ENCODE measurements at regions not wholly inside any gene's neighbourhood (a gene's known extent, or its start where the extent isn't known, plus 50 kb on each side); places are given as distances from the start of the nearest gene placed in this dataset.

DNA sequence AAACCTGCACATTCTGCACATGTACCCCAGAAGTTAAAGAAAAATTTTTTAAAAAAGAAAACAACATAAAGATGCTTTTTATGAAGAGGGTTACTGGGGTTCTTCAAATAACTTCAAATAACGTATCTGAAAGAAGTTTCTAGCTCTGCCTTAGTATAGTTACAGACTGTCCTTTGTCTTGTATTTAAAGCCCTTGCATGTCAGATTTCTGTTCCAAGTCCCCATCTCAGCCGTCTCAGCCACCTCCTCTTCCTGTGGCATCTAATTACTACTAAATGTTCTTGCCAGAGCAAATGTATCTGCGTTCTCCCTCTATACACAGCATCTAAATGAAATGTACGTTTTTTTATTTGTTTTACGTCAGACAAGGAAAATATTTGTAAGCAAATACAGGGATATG lies 89.4 kb upstream of the AKR1E2 start:
- no peak overlapping the region for H3K27ac ChIP-seq
- H3K4me3 ChIP-seq, result no peak overlapping the region
- in situ Hi-C loops (cut with MboI; ENCODE audit: low sequenced_read_pairs in 4 of 4), result no loop called here
- H3K36me3 ChIP-seq, result no peaks in the 10 kb centered on the region
- intact Hi-C loops (cut with DNase I; ENCODE audit: low total_unique reads), result no loop called here
- ATAC-seq, result no peak
- no peak for DNase-seq
- no peak for TF ChIP-seq POLR2A (IDR thresholded peaks at IDR 0.05)
- TF ChIP-seq, protein P1, sequence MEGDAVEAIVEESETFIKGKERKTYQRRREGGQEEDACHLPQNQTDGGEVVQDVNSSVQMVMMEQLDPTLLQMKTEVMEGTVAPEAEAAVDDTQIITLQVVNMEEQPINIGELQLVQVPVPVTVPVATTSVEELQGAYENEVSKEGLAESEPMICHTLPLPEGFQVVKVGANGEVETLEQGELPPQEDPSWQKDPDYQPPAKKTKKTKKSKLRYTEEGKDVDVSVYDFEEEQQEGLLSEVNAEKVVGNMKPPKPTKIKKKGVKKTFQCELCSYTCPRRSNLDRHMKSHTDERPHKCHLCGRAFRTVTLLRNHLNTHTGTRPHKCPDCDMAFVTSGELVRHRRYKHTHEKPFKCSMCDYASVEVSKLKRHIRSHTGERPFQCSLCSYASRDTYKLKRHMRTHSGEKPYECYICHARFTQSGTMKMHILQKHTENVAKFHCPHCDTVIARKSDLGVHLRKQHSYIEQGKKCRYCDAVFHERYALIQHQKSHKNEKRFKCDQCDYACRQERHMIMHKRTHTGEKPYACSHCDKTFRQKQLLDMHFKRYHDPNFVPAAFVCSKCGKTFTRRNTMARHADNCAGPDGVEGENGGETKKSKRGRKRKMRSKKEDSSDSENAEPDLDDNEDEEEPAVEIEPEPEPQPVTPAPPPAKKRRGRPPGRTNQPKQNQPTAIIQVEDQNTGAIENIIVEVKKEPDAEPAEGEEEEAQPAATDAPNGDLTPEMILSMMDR (IDR thresholded peaks at IDR 0.05 in 4 of 5, conservative IDR thresholded peaks at IDR 0.05 in 1 of 5), result no peak
- H3K9me3 ChIP-seq, result no peaks in the 10 kb centered on the region
- H3K27me3 ChIP-seq, result no peaks in the 10 kb centered on the region
- H3K4me1 ChIP-seq, result peaks cover 4 to 7% of the 10 kb centered on the region in 2 donors

DNA sequence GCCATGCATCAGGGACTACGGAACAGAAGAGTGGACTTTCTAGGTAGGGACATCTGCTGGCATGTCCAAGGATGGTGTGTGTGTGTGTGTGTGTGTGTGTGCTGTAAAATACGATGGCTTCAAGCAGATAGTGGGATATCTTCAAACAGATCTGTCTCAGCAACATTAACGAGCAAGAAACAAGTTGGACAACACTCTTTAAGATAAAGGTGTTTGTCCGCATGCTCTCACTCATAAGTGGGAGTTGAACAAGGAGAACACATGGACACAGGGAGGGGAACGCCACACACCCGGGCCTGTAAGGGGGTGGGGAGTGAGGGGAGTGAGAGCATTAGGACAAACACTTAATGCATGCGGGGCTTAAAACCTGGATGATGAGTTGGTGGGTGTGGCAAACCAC lies 89.8 kb upstream of the AKR1E2 start:
- H3K36me3 ChIP-seq, result no peaks in the 10 kb centered on the region
- no peak overlapping the region for H3K4me3 ChIP-seq
- no peak for TF ChIP-seq POLR2A (IDR thresholded peaks at IDR 0.05)
- TF ChIP-seq, protein P1 (IDR thresholded peaks at IDR 0.05 in 4 of 5, conservative IDR thresholded peaks at IDR 0.05 in 1 of 5), result no peak
- peaks cover 4 to 7% of the 10 kb centered on the region in 2 donors for H3K4me1 ChIP-seq
- intact Hi-C loops (cut with DNase I; ENCODE audit: low total_unique reads), result no loop called here
- no peaks in the 10 kb centered on the region for H3K27me3 ChIP-seq
- no peak overlapping the region for H3K27ac ChIP-seq
- DNase-seq (no peak), ATAC-seq (no peak)
- in situ Hi-C loops (cut with MboI; ENCODE audit: low sequenced_read_pairs in 4 of 4), result no loop called here
- H3K9me3 ChIP-seq, result no peaks in the 10 kb centered on the region

DNA sequence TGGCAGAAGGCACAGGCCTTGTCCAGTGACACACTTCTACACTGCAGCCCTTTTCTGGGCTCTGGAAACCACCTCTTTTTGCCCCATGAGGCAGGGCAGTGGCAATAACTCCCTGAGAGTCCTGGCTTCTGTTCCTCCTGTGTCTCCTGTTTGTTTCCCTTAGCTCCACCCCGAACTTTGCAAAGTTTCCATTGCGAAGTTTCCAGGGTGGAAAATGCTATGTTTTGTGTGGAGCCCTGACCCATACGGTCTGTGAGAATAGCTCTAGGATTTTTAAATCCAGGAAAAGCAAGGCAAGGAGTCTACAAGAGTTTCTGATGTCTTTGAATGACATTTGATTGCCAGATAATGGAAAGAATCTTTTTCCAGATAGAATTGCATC lies 92.2 kb upstream of the AKR1E2 start:
- DNase-seq (no peak), ATAC-seq (no peak)
- intact Hi-C loops (cut with DNase I; ENCODE audit: low total_unique reads) (no loop called here), in situ Hi-C loops (cut with MboI; ENCODE audit: low sequenced_read_pairs in 4 of 4) (no loop called here)
- Histone ChIP-seq H3K4me3 (no peak overlapping the region), H3K36me3 (no peaks in the 10 kb centered on the region), H3K4me1 (no peaks in the 10 kb centered on the region), H3K27ac (no peak overlapping the region), H3K9me3 (no peaks in the 10 kb centered on the region), H3K27me3 (no peaks in the 10 kb centered on the region)
- no peak for TF ChIP-seq POLR2A (IDR thresholded peaks at IDR 0.05)
- TF ChIP-seq, protein P1 (IDR thresholded peaks at IDR 0.05 in 4 of 5, conservative IDR thresholded peaks at IDR 0.05 in 1 of 5), result no peak

DNA sequence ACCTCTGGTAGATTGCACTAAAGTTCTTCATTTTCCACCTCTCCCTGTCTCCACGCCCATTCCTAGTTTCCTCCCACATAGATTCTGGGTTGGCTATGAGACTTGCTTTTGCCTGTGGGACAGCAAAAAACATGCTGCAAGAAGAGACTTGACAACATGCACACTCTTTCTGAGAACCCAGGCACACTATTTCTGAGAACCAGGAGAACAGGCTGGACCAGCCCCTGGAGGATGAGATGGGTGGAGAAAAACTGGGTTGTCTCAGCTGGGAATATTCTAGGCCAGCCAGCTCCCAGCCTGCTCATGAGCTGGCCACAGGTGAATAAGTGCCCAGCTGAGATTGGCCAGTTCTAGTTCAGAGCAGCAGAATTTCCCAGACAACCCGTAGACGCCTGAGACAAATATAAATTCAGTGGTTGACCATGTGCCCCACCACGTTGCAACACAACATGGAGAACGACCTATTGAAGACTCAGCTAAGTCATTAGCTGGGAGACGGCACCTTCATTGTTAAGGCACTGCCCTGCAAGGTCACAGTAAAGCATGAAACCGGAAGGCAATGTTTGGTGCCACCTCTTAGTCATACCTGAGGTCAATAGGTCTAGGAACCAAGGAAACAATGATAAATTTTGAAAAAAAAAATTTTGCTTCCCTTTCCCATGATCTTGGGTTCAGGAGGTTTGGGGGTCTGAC lies 92.7 kb upstream of the AKR1E2 start:
- in situ Hi-C loops (cut with MboI; ENCODE audit: low sequenced_read_pairs in 4 of 4) (no loop called here), intact Hi-C loops (cut with DNase I; ENCODE audit: low total_unique reads) (no loop called here)
- Histone ChIP-seq H3K4me3 (no peak overlapping the region), H3K36me3 (no peaks in the 10 kb centered on the region), H3K27me3 (no peaks in the 10 kb centered on the region), H3K27ac (no peak overlapping the region), H3K4me1 (no peaks in the 10 kb centered on the region), H3K9me3 (no peaks in the 10 kb centered on the region)
- no peak for TF ChIP-seq POLR2A (IDR thresholded peaks at IDR 0.05)
- TF ChIP-seq, protein P1 (IDR thresholded peaks at IDR 0.05 in 4 of 5, conservative IDR thresholded peaks at IDR 0.05 in 1 of 5), result no peak
- DNase-seq (no peak), ATAC-seq (no peak)

DNA sequence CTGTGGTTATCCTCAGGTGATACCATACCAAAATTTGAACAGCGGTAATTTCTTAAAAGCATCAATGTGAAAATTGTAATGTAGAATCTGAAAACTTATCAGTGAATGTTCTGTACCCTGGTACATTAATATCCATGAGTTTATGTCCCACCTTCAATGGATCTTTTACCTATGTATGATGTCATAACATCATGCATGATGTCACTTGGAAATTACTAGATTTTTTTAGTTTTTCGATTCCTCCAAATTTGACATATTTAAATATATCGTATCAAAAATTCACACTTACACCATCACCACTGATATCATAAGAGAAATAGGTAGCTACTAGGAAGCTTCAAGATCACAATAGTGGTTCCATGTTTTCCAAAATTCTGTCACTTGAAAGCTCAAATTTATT lies 95.0 kb upstream of the AKR1E2 start:
- H3K9me3 ChIP-seq, result no peaks in the 10 kb centered on the region
- in situ Hi-C loops (cut with MboI; ENCODE audit: low sequenced_read_pairs in 4 of 4) (no loop called here), intact Hi-C loops (cut with DNase I; ENCODE audit: low total_unique reads) (no loop called here)
- no peak overlapping the region for H3K4me3 ChIP-seq
- no peak overlapping the region for H3K27ac ChIP-seq
- no peak for TF ChIP-seq POLR2A (IDR thresholded peaks at IDR 0.05)
- TF ChIP-seq, protein P1 (IDR thresholded peaks at IDR 0.05 in 4 of 5, conservative IDR thresholded peaks at IDR 0.05 in 1 of 5), result no peak
- ATAC-seq (no peak), DNase-seq (no peak)
- no peaks in the 10 kb centered on the region for H3K36me3 ChIP-seq
- peaks cover 0 to 1% of the 10 kb centered on the region in 2 donors for H3K4me1 ChIP-seq
- H3K27me3 ChIP-seq, result no peaks in the 10 kb centered on the region
